SK-N-SH (cell line): ENCODE measurements at regions not wholly inside any gene's neighbourhood (a gene's known extent, or its start where the extent isn't known, plus 50 kb on each side); places are given as distances from the start of the nearest gene placed in this dataset.

Experiments used
- FOXM1 ChIP-seq: IDR thresholded peaks from 2 replicates; pipeline ENCODE4 v1.4.0; 2012; ENCODE audit warnings: low read depth, mild to moderate bottlenecking
- GABPA ChIP-seq: IDR thresholded peaks from 2 replicates; pipeline ENCODE4 v1.4.0; 2012; ENCODE audit warnings: low read depth, mild to moderate bottlenecking
- MEF2A ChIP-seq: IDR thresholded peaks from 2 replicates; pipeline ENCODE4 v1.4.0; 2012; ENCODE audit warnings: low read depth, borderline replicate concordance
- MXI1 ChIP-seq: IDR thresholded peaks from 2 replicates; pipeline ENCODE4 v1.6.1; 2012; ENCODE audit warnings: mild to moderate bottlenecking, low read depth, low read length, improper control_type of control experiment
- POLR2AphosphoS5 ChIP-seq: IDR thresholded peaks from 2 replicates; pipeline ENCODE4 v1.6.1; 2012; ENCODE audit warnings: low read depth, low read length
- RAD21 ChIP-seq: IDR thresholded peaks from 2 replicates; pipeline ENCODE4 v1.6.1; 2012; ENCODE audit warnings: mild to moderate bottlenecking, low read length
- TAF1 ChIP-seq: IDR thresholded peaks from 2 replicates; pipeline ENCODE4 v1.6.1; 2012; ENCODE audit warnings: low read depth, mild to moderate bottlenecking, low read length, moderate library complexity, borderline replicate concordance
- YY1 ChIP-seq: IDR thresholded peaks from 2 replicates; pipeline ENCODE4 v1.4.0; 2012; ENCODE audit warnings: low read depth, mild to moderate bottlenecking
- TF ChIP-seq, protein P1 (sequence below): fragments of 200-600 bp; sonication (generic); IDR thresholded peaks from 2 replicates; pipeline ENCODE4 v1.6.1; 2017; ENCODE audit warnings: antibody characterized with exemption, mild to moderate bottlenecking, moderate library complexity
- TF ChIP-seq, protein P2 (sequence below): IDR thresholded peaks from 2 replicates; pipeline ENCODE4 v1.6.1; 2012; ENCODE audit warnings: mild to moderate bottlenecking, low read depth, low read length, moderate library complexity
- TF ChIP-seq, protein P3 (sequence below): fragments of 150-350 bp; IDR thresholded peaks from 2 replicates; pipeline ENCODE4 v1.6.1; 2016; ENCODE audit warnings: mild to moderate bottlenecking, low read depth, low read length
- TF ChIP-seq, protein P4 (sequence below): IDR thresholded peaks from 2 replicates; pipeline ENCODE4 v1.4.0; 2012; ENCODE audit warnings: low read depth, borderline replicate concordance

DNA sequence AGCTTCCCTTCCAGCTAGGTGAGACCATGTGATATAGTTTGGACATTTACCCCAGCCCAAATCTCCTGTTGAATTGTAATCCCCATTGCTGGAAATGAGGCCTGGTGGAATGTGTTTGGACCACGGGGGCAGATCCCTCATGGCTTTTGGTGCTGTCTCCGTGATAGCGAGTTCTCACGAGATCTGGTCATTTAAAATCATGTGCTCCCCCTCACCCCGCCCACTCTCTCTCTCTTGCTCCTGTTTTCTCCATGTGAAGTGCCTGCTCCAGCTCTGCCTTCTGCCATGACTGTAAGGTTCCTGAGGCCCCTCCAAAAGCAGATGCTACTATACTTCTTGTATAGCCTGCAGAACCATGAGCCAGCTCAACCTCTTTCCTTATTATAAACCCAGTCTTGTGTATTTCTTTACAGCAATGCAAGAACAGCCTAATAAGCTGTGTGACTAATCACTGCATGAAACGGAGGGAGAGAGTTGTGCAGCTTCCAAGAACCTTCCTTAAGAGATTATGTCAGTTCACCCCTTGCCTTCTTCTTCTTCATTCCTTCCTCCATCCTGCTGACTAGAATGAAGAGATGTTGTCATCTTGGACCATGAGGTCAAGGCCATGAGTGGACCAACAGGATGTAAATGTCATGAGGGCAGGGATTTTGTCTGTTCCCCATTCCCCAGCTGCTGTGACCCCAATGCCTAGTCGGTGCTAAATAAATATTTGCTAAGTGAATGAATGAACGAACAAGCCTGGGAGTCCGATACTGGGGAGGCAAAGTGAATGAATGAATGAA, 91.0 kb downstream of the CPN2 start:
- TF ChIP-seq MXI1, result no peak
- TF ChIP-seq, protein P1, sequence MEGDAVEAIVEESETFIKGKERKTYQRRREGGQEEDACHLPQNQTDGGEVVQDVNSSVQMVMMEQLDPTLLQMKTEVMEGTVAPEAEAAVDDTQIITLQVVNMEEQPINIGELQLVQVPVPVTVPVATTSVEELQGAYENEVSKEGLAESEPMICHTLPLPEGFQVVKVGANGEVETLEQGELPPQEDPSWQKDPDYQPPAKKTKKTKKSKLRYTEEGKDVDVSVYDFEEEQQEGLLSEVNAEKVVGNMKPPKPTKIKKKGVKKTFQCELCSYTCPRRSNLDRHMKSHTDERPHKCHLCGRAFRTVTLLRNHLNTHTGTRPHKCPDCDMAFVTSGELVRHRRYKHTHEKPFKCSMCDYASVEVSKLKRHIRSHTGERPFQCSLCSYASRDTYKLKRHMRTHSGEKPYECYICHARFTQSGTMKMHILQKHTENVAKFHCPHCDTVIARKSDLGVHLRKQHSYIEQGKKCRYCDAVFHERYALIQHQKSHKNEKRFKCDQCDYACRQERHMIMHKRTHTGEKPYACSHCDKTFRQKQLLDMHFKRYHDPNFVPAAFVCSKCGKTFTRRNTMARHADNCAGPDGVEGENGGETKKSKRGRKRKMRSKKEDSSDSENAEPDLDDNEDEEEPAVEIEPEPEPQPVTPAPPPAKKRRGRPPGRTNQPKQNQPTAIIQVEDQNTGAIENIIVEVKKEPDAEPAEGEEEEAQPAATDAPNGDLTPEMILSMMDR, result no peak
- TF ChIP-seq, protein P2, sequence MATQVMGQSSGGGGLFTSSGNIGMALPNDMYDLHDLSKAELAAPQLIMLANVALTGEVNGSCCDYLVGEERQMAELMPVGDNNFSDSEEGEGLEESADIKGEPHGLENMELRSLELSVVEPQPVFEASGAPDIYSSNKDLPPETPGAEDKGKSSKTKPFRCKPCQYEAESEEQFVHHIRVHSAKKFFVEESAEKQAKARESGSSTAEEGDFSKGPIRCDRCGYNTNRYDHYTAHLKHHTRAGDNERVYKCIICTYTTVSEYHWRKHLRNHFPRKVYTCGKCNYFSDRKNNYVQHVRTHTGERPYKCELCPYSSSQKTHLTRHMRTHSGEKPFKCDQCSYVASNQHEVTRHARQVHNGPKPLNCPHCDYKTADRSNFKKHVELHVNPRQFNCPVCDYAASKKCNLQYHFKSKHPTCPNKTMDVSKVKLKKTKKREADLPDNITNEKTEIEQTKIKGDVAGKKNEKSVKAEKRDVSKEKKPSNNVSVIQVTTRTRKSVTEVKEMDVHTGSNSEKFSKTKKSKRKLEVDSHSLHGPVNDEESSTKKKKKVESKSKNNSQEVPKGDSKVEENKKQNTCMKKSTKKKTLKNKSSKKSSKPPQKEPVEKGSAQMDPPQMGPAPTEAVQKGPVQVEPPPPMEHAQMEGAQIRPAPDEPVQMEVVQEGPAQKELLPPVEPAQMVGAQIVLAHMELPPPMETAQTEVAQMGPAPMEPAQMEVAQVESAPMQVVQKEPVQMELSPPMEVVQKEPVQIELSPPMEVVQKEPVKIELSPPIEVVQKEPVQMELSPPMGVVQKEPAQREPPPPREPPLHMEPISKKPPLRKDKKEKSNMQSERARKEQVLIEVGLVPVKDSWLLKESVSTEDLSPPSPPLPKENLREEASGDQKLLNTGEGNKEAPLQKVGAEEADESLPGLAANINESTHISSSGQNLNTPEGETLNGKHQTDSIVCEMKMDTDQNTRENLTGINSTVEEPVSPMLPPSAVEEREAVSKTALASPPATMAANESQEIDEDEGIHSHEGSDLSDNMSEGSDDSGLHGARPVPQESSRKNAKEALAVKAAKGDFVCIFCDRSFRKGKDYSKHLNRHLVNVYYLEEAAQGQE, result no peak
- TF ChIP-seq TAF1, result no peak
- TF ChIP-seq YY1, result no peak
- TF ChIP-seq POLR2AphosphoS5, result no peak
- no peak for TF ChIP-seq MEF2A
- TF ChIP-seq RAD21, result no peak
- TF ChIP-seq, protein P3, sequence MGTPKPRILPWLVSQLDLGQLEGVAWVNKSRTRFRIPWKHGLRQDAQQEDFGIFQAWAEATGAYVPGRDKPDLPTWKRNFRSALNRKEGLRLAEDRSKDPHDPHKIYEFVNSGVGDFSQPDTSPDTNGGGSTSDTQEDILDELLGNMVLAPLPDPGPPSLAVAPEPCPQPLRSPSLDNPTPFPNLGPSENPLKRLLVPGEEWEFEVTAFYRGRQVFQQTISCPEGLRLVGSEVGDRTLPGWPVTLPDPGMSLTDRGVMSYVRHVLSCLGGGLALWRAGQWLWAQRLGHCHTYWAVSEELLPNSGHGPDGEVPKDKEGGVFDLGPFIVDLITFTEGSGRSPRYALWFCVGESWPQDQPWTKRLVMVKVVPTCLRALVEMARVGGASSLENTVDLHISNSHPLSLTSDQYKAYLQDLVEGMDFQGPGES, result no peak
- no peak for TF ChIP-seq GABPA
- TF ChIP-seq, protein P4, sequence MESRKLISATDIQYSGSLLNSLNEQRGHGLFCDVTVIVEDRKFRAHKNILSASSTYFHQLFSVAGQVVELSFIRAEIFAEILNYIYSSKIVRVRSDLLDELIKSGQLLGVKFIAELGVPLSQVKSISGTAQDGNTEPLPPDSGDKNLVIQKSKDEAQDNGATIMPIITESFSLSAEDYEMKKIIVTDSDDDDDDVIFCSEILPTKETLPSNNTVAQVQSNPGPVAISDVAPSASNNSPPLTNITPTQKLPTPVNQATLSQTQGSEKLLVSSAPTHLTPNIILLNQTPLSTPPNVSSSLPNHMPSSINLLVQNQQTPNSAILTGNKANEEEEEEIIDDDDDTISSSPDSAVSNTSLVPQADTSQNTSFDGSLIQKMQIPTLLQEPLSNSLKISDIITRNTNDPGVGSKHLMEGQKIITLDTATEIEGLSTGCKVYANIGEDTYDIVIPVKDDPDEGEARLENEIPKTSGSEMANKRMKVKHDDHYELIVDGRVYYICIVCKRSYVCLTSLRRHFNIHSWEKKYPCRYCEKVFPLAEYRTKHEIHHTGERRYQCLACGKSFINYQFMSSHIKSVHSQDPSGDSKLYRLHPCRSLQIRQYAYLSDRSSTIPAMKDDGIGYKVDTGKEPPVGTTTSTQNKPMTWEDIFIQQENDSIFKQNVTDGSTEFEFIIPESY, result no peak
- TF ChIP-seq FOXM1, result no peak
